Neural cell (in vitro differentiated cells): ENCODE measurements at regions not wholly inside any gene's neighbourhood (a gene's known extent, or its start where the extent isn't known, plus 50 kb on each side); places are given as distances from the start of the nearest gene placed in this dataset.

Source experiments
- H2AFZ ChIP-seq: fragments of 200-600, 300-800 bp; sonication (generic), shearing (Covaris generic); 2 replicates; pipeline ENCODE4 v1.6.0; 2014; ENCODE audit warnings: low read depth, mild to moderate bottlenecking, antibody characterized with exemption, low read length, moderate library complexity
- H3F3A ChIP-seq: fragments of 200-600 bp; shearing (Covaris generic); 2 replicates; pipeline ENCODE4 v1.6.1; 2016; ENCODE audit warnings: mild to moderate bottlenecking, moderate library complexity, mixed read lengths, antibody characterized with exemption, low read length; ENCODE audit not compliant: insufficient read depth, poor library complexity, severe bottlenecking
- H3K27ac ChIP-seq: fragments of 200-600, 300-800 bp; sonication (generic), shearing (Covaris generic); 2 replicates; pipeline ENCODE4 v1.5.1; 2014; ENCODE audit warnings: mild to moderate bottlenecking, low read length, moderate library complexity
- H3K27me3 ChIP-seq: fragments of 300-800, 200-600 bp; sonication (generic), shearing (Covaris generic); 2 replicates; pipeline ENCODE4 v1.6.0; 2014; ENCODE audit warnings: mild to moderate bottlenecking, low read depth, low read length, moderate library complexity; ENCODE audit not compliant: insufficient read depth
- H3K36me3 ChIP-seq: fragments of 300-800, 200-600 bp; sonication (generic), shearing (Covaris generic); 2 replicates; pipeline ENCODE4 v1.5.1; 2014; ENCODE audit warnings: mild to moderate bottlenecking, antibody characterized with exemption, low read length, moderate library complexity; ENCODE audit not compliant: insufficient read depth
- H3K4me2 ChIP-seq: fragments of 300-800, 200-600 bp; sonication (generic), shearing (Covaris generic); 2 replicates; pipeline ENCODE4 v1.6.0; 2014; ENCODE audit warnings: mild to moderate bottlenecking, low read length
- H3K4me3 ChIP-seq: fragments of 300-800, 200-600 bp; sonication (generic), shearing (Covaris generic); 2 replicates; pipeline ENCODE4 v1.5.1; 2014; ENCODE audit warnings: mild to moderate bottlenecking, low read length, moderate library complexity
- H3K79me2 ChIP-seq: fragments of 200-600 bp; shearing (Covaris generic); replicated peaks from 2 replicates; pipeline ENCODE4 v1.6.0; 2014; ENCODE audit warnings: mild to moderate bottlenecking, low read length, moderate library complexity; ENCODE audit not compliant: insufficient read depth
- H3K9ac ChIP-seq: fragments of 300-800, 200-600 bp; sonication (generic), shearing (Covaris generic); 2 replicates; pipeline ENCODE4 v1.6.1; 2016; ENCODE audit warnings: mild to moderate bottlenecking, low read length, mixed read lengths
- H3K9me2 ChIP-seq: fragments of 200-600 bp; shearing (Covaris generic); 2 replicates; pipeline ENCODE4 v1.6.1; 2016; ENCODE audit warnings: mild to moderate bottlenecking, low read length, mixed read lengths; ENCODE audit not compliant: insufficient read depth
- H3K9me3 ChIP-seq: fragments of 200-600, 300-800 bp; sonication (generic), shearing (Covaris generic); 2 replicates; pipeline ENCODE4 v1.6.1; 2016; ENCODE audit warnings: mild to moderate bottlenecking, mixed run types, low read length, moderate library complexity, mixed read lengths
- H4K20me1 ChIP-seq: fragments of 200-600 bp; shearing (Covaris generic); 2 replicates; pipeline ENCODE4 v1.6.1; 2016; ENCODE audit warnings: mild to moderate bottlenecking, mixed run types; ENCODE audit not compliant: insufficient read depth
- CTCF ChIP-seq: fragments of 450-650 bp; IDR thresholded peaks from 2 replicates; pipeline ENCODE4 v1.5.1; 2014; ENCODE audit warnings: antibody characterized with exemption, mild to moderate bottlenecking, moderate library complexity; ENCODE audit not compliant: poor library complexity, severe bottlenecking
- EP300 ChIP-seq: fragments of 450-650 bp; conservative IDR thresholded peaks from 2 replicates; pipeline ENCODE4 v1.6.1; 2014; ENCODE audit warnings: antibody characterized with exemption, mild to moderate bottlenecking, moderate library complexity; ENCODE audit not compliant: poor library complexity, severe bottlenecking
- EZH2 ChIP-seq: fragments of 200-600, 300-800 bp; shearing (Covaris generic), sonication (generic); IDR thresholded peaks from 2 replicates; pipeline ENCODE4 v1.6.1; 2014; ENCODE audit warnings: antibody characterized with exemption, low read length, borderline replicate concordance, mild to moderate bottlenecking; ENCODE audit not compliant: insufficient read depth, poor library complexity, severe bottlenecking
- MXI1 ChIP-seq: fragments of 450-650 bp; conservative IDR thresholded peaks from 2 replicates; pipeline ENCODE4 v1.6.1; 2014; ENCODE audit warnings: antibody characterized with exemption, mild to moderate bottlenecking; ENCODE audit not compliant: poor library complexity, severe bottlenecking
- POLR2AphosphoS5 ChIP-seq: IDR thresholded peaks from 2 replicates; pipeline ENCODE4 v1.6.1; 2012
- RAD21 ChIP-seq: fragments of 450-650 bp; conservative IDR thresholded peaks from 2 replicates; pipeline ENCODE4 v1.6.1; 2014; ENCODE audit warnings: antibody characterized with exemption, mild to moderate bottlenecking, moderate library complexity
- REST ChIP-seq: IDR thresholded peaks from 2 replicates; pipeline ENCODE4 v1.6.1; 2012; ENCODE audit warnings: borderline replicate concordance
- SMC3 ChIP-seq: fragments of 450-650 bp; conservative IDR thresholded peaks from 2 replicates; pipeline ENCODE4 v1.6.1; 2014; ENCODE audit warnings: antibody characterized with exemption, mild to moderate bottlenecking, moderate library complexity; ENCODE audit not compliant: poor library complexity
- TAF1 ChIP-seq: IDR thresholded peaks from 2 replicates; pipeline ENCODE4 v1.6.1; 2012; ENCODE audit warnings: low read depth

- Histone ChIP-seq H3K27me3 (no peaks in the 10 kb centered on the region), H4K20me1 (no peaks in the 10 kb centered on the region)
Measured at GRCh38 chr5:114910727-114911126, 259.0 kb downstream of the TRIM36 start.

GRCh38 chr5:114909424-114909823 is 260.3 kb downstream of the TRIM36 start:
- H3K4me3 ChIP-seq = no peak overlapping the region
- H3F3A ChIP-seq = no peaks in the 10 kb centered on the region
- H3K4me2 ChIP-seq = no peak overlapping the region
- H3K9me3 ChIP-seq = no peaks in the 10 kb centered on the region
- H2AFZ ChIP-seq = no peak overlapping the region
- H3K36me3 ChIP-seq = no peaks in the 10 kb centered on the region
- no peak overlapping the region for H3K27ac ChIP-seq
- H3K9ac ChIP-seq = no peak overlapping the region
- H3K9me2 ChIP-seq = no peaks in the 10 kb centered on the region
- no peaks in the 10 kb centered on the region for H3K79me2 ChIP-seq
- H3K27me3 ChIP-seq = no peaks in the 10 kb centered on the region
- H4K20me1 ChIP-seq = no peaks in the 10 kb centered on the region
- no peak for TF ChIP-seq RAD21
- TF ChIP-seq EZH2 = no peak
- no peak for TF ChIP-seq POLR2AphosphoS5
- no peak for TF ChIP-seq MXI1
- no peak for TF ChIP-seq EP300
- TF ChIP-seq REST = no peak
- TF ChIP-seq TAF1 = no peak

More at GRCh38 chr5:114910727-114911126, 259.0 kb downstream of the TRIM36 start:
- Histone ChIP-seq H3K79me2 (no peaks in the 10 kb centered on the region), H3K9ac (no peak overlapping the region), H2AFZ (no peak overlapping the region), H3K4me3 (no peak overlapping the region), H3K9me3 (no peaks in the 10 kb centered on the region), H3K36me3 (no peaks in the 10 kb centered on the region), H3K4me2 (no peak overlapping the region), H3K27ac (no peak overlapping the region), H3K9me2 (no peaks in the 10 kb centered on the region), H3F3A (no peaks in the 10 kb centered on the region)
- TF ChIP-seq RAD21 = no peak
- no peak for TF ChIP-seq SMC3
- TF ChIP-seq TAF1 = no peak
- TF ChIP-seq EZH2 = no peak
- TF ChIP-seq EP300 = no peak
- TF ChIP-seq MXI1 = no peak
- no peak for TF ChIP-seq CTCF
- TF ChIP-seq REST = no peak
- no peak for TF ChIP-seq POLR2AphosphoS5
